ENCODE measurements at regions not wholly inside any gene's neighbourhood (a gene's known extent, or its start where the extent isn't known, plus 50 kb on each side); places are given as distances from the start of the nearest gene placed in this dataset.
"Not testable (repeated sequence)": the region's sequence is repeated elsewhere in the genome, so short reads cannot be mapped to it uniquely, and the experiment has no call there.

DNA sequence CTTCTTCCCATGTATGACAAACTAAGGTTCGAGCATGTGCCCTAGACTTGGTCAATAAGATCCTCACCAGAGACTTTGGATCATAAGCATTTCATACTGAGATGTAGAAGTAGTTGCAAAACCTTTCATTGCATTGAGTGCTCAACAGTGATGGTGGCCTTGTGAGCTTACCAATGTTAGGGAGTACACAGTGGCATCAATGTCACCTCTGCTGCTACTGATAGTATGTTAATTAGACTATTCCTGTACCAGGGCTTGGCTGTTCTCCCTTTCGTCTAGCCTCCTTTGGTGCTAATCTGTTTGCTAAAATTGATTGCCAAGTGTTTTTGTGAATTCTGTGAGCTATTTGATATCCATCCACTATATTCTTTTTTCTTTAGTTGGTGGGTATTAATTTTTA, 264.5 kb upstream of the SEMA3C start:
- Histone ChIP-seq H3K4me3 (no peak overlapping the region), H3K27me3 (no peaks in the 10 kb centered on the region), H3K27ac (no peak overlapping the region), H3K4me1 (no peaks in the 10 kb centered on the region), H3K36me3 (no peaks in the 10 kb centered on the region), H3K9me3 (no peaks in the 10 kb centered on the region)
- intact Hi-C loops (cut with DNase I): no loop called here
- ATAC-seq: no peak
- DNase-seq: no peak
- TF ChIP-seq, protein P1, sequence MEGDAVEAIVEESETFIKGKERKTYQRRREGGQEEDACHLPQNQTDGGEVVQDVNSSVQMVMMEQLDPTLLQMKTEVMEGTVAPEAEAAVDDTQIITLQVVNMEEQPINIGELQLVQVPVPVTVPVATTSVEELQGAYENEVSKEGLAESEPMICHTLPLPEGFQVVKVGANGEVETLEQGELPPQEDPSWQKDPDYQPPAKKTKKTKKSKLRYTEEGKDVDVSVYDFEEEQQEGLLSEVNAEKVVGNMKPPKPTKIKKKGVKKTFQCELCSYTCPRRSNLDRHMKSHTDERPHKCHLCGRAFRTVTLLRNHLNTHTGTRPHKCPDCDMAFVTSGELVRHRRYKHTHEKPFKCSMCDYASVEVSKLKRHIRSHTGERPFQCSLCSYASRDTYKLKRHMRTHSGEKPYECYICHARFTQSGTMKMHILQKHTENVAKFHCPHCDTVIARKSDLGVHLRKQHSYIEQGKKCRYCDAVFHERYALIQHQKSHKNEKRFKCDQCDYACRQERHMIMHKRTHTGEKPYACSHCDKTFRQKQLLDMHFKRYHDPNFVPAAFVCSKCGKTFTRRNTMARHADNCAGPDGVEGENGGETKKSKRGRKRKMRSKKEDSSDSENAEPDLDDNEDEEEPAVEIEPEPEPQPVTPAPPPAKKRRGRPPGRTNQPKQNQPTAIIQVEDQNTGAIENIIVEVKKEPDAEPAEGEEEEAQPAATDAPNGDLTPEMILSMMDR (IDR thresholded peaks at IDR 0.05): no peak

DNA sequence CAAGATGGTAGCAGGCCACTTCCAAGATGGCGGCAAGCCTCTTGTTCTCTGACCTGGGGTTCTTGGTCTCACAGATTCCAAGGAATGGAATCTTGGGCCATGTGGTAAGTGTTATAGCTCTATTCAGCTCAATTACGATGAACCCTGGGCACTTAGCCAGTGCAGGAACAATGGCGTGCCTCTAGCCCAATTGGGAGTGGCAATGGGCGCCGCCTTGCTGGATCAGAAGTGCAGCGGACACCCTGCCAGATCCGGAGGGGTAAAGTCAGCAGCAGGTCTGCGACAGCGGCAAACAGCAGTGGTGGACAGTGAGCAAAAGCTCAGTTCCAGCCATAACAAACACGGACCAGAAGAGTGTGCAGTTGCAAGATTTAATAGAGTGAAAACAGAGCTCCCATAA, 263.2 kb upstream of the SEMA3C start:
- H3K4me3 ChIP-seq: not testable (repeated sequence)

DNA sequence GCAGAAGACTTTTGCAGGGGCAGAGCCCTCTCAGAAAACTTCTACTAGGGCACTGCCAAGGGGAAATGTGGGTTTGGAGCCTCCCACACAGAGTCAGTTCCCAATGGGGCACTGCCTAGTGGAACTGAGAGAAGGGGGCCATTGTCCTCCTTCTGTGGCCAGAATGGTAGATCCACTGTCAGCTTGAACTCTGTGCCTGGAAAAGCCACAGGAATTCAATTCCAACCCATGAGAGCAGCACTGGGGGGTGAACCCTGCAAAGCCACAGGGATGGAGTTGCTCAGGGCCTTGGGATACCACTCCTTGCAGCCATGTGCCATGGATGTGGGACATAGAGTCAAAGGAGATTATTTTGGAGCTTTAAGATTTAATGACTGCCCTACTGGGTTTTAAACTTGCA, 262.2 kb upstream of the SEMA3C start:
- Histone ChIP-seq H3K4me1 (no peaks in the 10 kb centered on the region), H3K27ac (no peak overlapping the region), H3K36me3 (no peaks in the 10 kb centered on the region), H3K27me3 (no peaks in the 10 kb centered on the region), H3K4me3 (no peak overlapping the region), H3K9me3 (no peaks in the 10 kb centered on the region)
- ATAC-seq (no peak), DNase-seq (no peak)
- TF ChIP-seq, protein P1 (IDR thresholded peaks at IDR 0.05): no peak
- intact Hi-C loops (cut with DNase I): no loop called here

More for the DNA sequence above, 263.2 kb upstream of the SEMA3C start:
- ATAC-seq; intact Hi-C loops (cut with DNase I); H3K27ac ChIP-seq; H3K9me3 ChIP-seq; H3K4me1 ChIP-seq; H3K27me3 ChIP-seq; DNase-seq; H3K36me3 ChIP-seq: not testable (repeated sequence)

DNA sequence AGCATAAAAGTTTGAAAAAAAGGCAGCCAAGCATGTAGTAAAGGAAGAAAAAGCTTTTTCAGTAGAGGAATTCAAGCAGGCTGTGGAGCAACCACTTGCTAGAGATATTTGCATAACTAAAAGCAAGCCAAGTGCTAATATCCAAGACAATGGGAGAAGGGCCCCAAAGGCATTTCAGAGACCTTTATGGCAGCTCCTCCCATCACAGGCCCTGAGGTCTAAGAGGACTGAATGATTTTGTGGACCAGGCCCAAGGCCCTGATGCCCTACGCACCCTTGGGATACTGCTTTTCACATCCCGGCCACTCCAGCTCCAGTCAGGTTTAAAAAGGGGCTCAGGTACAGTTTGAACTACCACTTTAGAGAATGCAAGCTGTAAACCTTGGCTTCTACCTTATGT, 261.7 kb upstream of the SEMA3C start:
- Histone ChIP-seq H3K27me3 (no peaks in the 10 kb centered on the region), H3K9me3 (no peaks in the 10 kb centered on the region), H3K36me3 (no peaks in the 10 kb centered on the region), H3K27ac (no peak overlapping the region), H3K4me1 (no peaks in the 10 kb centered on the region), H3K4me3 (no peak overlapping the region)
- TF ChIP-seq, protein P1 (IDR thresholded peaks at IDR 0.05): no peak
- ATAC-seq (no peak), DNase-seq (no peak)
- intact Hi-C loops (cut with DNase I): no loop called here

DNA sequence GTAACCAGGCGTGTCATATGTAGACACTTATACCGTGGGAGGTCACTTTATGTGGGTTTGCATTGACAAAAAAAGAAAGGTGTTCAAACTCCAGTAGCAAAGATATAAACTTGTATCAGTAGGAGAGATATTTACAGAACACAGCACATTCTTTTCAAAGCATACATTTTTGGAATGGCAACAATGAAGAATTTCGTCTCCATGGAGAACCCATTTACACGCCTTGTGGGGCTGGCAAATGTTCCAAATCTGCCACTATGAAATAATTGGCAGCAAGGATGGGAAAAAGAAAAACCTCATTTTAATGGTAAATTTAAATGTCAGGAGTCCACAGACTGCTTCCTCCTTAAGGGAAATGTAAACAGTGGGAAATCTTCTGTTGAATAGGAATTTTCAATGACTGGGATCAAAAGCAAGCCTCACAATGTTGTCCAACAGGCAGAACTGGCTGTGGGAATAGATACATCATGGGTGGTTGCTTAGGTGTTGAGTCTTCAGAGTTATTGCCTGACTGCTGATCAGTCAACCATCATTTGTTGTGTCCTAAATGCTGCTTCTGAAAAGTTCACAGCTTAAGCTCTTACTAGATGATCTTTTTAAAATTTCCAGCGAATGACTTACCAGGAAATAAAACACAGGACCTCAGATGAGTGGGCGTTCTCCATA, 256.6 kb upstream of the SEMA3C start:
- no peak for DNase-seq
- no peak overlapping the region for H3K27ac ChIP-seq
- H3K4me1 ChIP-seq: no peaks in the 10 kb centered on the region
- H3K9me3 ChIP-seq: no peaks in the 10 kb centered on the region
- H3K4me3 ChIP-seq: no peak overlapping the region
- H3K36me3 ChIP-seq: no peaks in the 10 kb centered on the region
- intact Hi-C loops (cut with DNase I): no loop called here
- TF ChIP-seq, protein P1 (IDR thresholded peaks at IDR 0.05): no peak
- ATAC-seq: no peak
- no peaks in the 10 kb centered on the region for H3K27me3 ChIP-seq

DNA sequence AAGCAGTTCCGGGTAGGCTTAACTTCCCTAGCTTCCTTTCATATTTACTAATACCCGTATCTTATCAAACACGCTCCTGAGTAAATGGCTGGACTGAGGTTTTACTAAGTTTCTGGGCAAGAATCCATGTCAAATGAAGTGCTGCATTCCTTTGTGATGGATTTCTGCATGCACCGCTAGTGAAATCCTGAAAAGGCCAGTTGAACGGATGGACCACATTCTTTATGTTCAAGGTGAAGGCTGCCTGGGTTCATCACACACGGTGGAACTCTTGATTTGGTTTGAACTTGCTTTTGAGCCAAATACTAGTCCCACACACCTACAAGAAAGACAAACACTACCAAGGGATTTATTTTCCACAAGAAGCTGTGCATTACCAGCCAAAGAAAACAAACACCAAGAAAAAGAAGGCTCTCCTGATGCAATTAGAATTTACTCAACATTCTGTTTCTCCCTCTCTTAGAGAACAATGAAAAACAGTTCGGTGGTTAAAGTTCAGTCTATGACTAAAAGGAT, 255.0 kb upstream of the SEMA3C start:
- H3K36me3 ChIP-seq: no peaks in the 10 kb centered on the region
- H3K4me3 ChIP-seq: no peak overlapping the region
- no peaks in the 10 kb centered on the region for H3K9me3 ChIP-seq
- no peaks in the 10 kb centered on the region for H3K4me1 ChIP-seq
- TF ChIP-seq, protein P1 (IDR thresholded peaks at IDR 0.05): no peak
- no peak overlapping the region for H3K27ac ChIP-seq
- intact Hi-C loops (cut with DNase I): no loop called here
- DNase-seq: no peak
- ATAC-seq: peak; percentile 68
- no peaks in the 10 kb centered on the region for H3K27me3 ChIP-seq
